GM12875 (cell line): ENCODE measurements at regions not wholly inside any gene's neighbourhood (a gene's known extent, or its start where the extent isn't known, plus 50 kb on each side); places are given as distances from the start of the nearest gene placed in this dataset.

Source experiments
- H3K4me3 ChIP-seq: one replicate; pipeline ENCODE4 v1.5.1; 2011; ENCODE audit warnings: low read depth, low read length, control low read depth
- TF ChIP-seq, protein P1 (sequence below): IDR thresholded peaks from 2 replicates; pipeline ENCODE4 v1.5.1; 2011; ENCODE audit warnings: low read depth, mild to moderate bottlenecking, control low read depth, inconsistent platforms, low read length, moderate library complexity, borderline replicate concordance; ENCODE audit not compliant: insufficient read depth

- TF ChIP-seq, protein P1, sequence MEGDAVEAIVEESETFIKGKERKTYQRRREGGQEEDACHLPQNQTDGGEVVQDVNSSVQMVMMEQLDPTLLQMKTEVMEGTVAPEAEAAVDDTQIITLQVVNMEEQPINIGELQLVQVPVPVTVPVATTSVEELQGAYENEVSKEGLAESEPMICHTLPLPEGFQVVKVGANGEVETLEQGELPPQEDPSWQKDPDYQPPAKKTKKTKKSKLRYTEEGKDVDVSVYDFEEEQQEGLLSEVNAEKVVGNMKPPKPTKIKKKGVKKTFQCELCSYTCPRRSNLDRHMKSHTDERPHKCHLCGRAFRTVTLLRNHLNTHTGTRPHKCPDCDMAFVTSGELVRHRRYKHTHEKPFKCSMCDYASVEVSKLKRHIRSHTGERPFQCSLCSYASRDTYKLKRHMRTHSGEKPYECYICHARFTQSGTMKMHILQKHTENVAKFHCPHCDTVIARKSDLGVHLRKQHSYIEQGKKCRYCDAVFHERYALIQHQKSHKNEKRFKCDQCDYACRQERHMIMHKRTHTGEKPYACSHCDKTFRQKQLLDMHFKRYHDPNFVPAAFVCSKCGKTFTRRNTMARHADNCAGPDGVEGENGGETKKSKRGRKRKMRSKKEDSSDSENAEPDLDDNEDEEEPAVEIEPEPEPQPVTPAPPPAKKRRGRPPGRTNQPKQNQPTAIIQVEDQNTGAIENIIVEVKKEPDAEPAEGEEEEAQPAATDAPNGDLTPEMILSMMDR = no peak
- no peak overlapping the region for H3K4me3 ChIP-seq
Observed at GRCh38 chr3:181823716-181824115, 112.0 kb downstream of the SOX2 start.

GRCh38 chr3:181824961-181825360 is 113.2 kb downstream of the SOX2 start:
- H3K4me3 ChIP-seq = no peak overlapping the region
- TF ChIP-seq, protein P1 = no peak

GRCh38 chr3:181839039-181839915 is 127.6 kb downstream of the SOX2 start:
- TF ChIP-seq, protein P1 = no peak
- H3K4me3 ChIP-seq = no peak overlapping the region

GRCh38 chr3:181839916-181840297 is 128.2 kb downstream of the SOX2 start:
- TF ChIP-seq, protein P1 = no peak
- H3K4me3 ChIP-seq = no peak overlapping the region

DNA sequence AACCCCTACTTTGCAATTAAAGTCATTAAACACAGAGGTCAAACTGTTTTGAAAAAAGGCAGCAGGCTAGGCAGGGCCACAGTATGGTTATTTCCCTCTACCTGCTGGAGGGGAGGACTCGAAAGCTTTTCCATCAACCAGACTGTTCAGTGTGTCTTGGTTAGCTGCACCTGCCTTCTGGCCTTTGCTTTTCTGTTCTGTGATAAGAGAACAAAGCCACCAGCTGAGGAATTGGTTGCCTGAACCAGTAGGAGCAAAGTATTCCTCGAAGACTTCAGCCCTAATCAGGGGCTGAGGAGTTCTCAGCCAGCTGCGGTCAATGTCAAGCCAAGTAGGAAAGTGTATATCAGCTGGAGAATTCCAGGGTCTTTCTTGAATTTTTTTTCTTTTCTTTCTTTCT is 132.5 kb downstream of the SOX2 start:
- TF ChIP-seq, protein P1 = no peak

GRCh38 chr3:181847276-181847675 is 135.6 kb downstream of the SOX2 start:
- no peak overlapping the region for H3K4me3 ChIP-seq
- TF ChIP-seq, protein P1 = no peak

More for the DNA sequence above, 132.5 kb downstream of the SOX2 start:
- H3K4me3 ChIP-seq = no peak overlapping the region

DNA sequence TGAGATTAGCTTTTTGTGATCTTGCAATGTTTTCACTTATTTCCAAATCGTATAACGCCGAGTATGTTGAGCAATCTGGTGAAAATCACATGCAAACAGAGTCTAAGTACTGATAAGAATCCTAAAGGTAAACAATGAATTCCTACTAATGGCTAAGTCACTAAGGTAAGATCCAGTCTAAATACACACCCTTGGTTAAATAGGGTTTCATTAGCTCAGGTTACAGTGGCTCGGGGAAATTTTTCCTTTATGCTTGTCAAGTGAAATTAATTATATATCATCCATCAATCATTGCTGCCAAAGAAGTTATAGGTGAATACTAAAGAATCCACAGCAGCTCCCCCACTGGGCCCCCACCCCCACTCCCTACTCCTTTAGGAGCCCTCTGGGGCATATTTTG is 139.3 kb downstream of the SOX2 start:
- TF ChIP-seq, protein P1 = no peak
- H3K4me3 ChIP-seq = no peak overlapping the region
